GM21367 (cell line): ENCODE measurements at regions not wholly inside any gene's neighbourhood (a gene's known extent, or its start where the extent isn't known, plus 50 kb on each side); places are given as distances from the start of the nearest gene placed in this dataset.
A peak's percentile ranks its signal among the peaks of the same experiment; 100 is the strongest.
"Not testable (repeated sequence)": the region's sequence is repeated elsewhere in the genome, so short reads cannot be mapped to it uniquely, and the experiment has no call there.

Experiments
- ATAC-seq: cut with Tn5 transposase; IDR thresholded peaks from one replicate; pipeline ENCODE4 v1.9.1; 2021; ENCODE audit not compliant: unreplicated experiment

- not testable (repeated sequence) for ATAC-seq
These were observed 53.4 kb downstream of the AHSP start for GRCh38 chr16:31581065-31581464.

GRCh38 chr16:31601737-31602384 is 74.2 kb downstream of the AHSP start:
- not testable (repeated sequence) for ATAC-seq

GRCh38 chr16:31618130-31618529 is 90.4 kb downstream of the AHSP start:
- ATAC-seq = no peak

- ATAC-seq = no peak
These were observed 108.7 kb downstream of the AHSP start for GRCh38 chr16:31636433-31636832.

GRCh38 chr16:31641279-31641678 is 113.6 kb downstream of the AHSP start:
- no peak for ATAC-seq

- not testable (repeated sequence) for ATAC-seq
These were observed 128.0 kb downstream of the AHSP start for GRCh38 chr16:31655674-31656073.

- ATAC-seq = no peak
These were observed 137.2 kb downstream of the AHSP start for GRCh38 chr16:31664683-31665482.

- no peak for ATAC-seq
These were observed 147.0 kb downstream of the AHSP start for GRCh38 chr16:31674686-31675085.

GRCh38 chr16:31676731-31677130 is 149.0 kb downstream of the AHSP start:
- ATAC-seq = no peak

- no peak for ATAC-seq
These were observed 151.1 kb downstream of the AHSP start for GRCh38 chr16:31678649-31679325.

GRCh38 chr16:31689331-31689730 is 161.6 kb downstream of the AHSP start:
- ATAC-seq = not testable (repeated sequence)

GRCh38 chr16:31692338-31692737 is 164.6 kb downstream of the AHSP start:
- ATAC-seq = not testable (repeated sequence)

GRCh38 chr16:31693733-31694132 is 166.0 kb downstream of the AHSP start:
- ATAC-seq = no peak

GRCh38 chr16:31694461-31694860 is 166.8 kb downstream of the AHSP start:
- ATAC-seq = no peak

GRCh38 chr16:31695667-31696066 is 168.0 kb downstream of the AHSP start:
- ATAC-seq = no peak

GRCh38 chr16:31696968-31697743 is 169.5 kb downstream of the AHSP start:
- no peak for ATAC-seq

- no peak for ATAC-seq
These were observed 170.0 kb downstream of the AHSP start for GRCh38 chr16:31697744-31698125.

GRCh38 chr16:31698901-31699300 is 171.2 kb downstream of the AHSP start:
- no peak for ATAC-seq

GRCh38 chr16:31699601-31700000 is 171.9 kb downstream of the AHSP start:
- no peak for ATAC-seq

- ATAC-seq = peak; percentile 85
These were observed 172.5 kb downstream of the AHSP start for GRCh38 chr16:31700200-31700529.
